HG03175 (cell line): ENCODE measurements at regions not wholly inside any gene's neighbourhood (a gene's known extent, or its start where the extent isn't known, plus 50 kb on each side); places are given as distances from the start of the nearest gene placed in this dataset.
A peak's percentile ranks its signal among the peaks of the same experiment; 100 is the strongest.

ENCODE experiments used
- ATAC-seq: cut with Tn5 transposase; IDR thresholded peaks from one replicate; pipeline ENCODE4 v1.9.1; 2021; ENCODE audit warnings: mild to moderate bottlenecking, moderate library complexity; ENCODE audit not compliant: unreplicated experiment

GRCh38 chr2:60652832-60653340 is 99.4 kb upstream of the BCL11A start:
- ATAC-seq: no peak

- ATAC-seq: no peak
Observed at GRCh38 chr2:60657673-60658072, 98.4 kb upstream of the PAPOLG start.

- no peak for ATAC-seq
Observed at GRCh38 chr2:60659026-60659425, 97.0 kb upstream of the PAPOLG start.

- no peak for ATAC-seq
Observed at GRCh38 chr2:60661073-60661738, 94.9 kb upstream of the PAPOLG start.

GRCh38 chr2:60662781-60663180 is 93.3 kb upstream of the PAPOLG start:
- no peak for ATAC-seq

GRCh38 chr2:60671966-60672365 is 84.1 kb upstream of the PAPOLG start:
- ATAC-seq: no peak

- peak; percentile 98 for ATAC-seq
Observed at GRCh38 chr2:60674524-60675165, 81.4 kb upstream of the PAPOLG start.

GRCh38 chr2:60675301-60675700 is 80.8 kb upstream of the PAPOLG start:
- no peak for ATAC-seq

- ATAC-seq: no peak
Observed at GRCh38 chr2:60676706-60677330, 79.2 kb upstream of the PAPOLG start.

- no peak for ATAC-seq
Observed at GRCh38 chr2:60677356-60677755, 78.7 kb upstream of the PAPOLG start.

GRCh38 chr2:60678551-60678950 is 77.5 kb upstream of the PAPOLG start:
- no peak for ATAC-seq

GRCh38 chr2:60679036-60679780 is 76.9 kb upstream of the PAPOLG start:
- no peak for ATAC-seq

- ATAC-seq: no peak
Observed at GRCh38 chr2:60693551-60693950, 62.5 kb upstream of the PAPOLG start.

- ATAC-seq: no peak
Observed at GRCh38 chr2:60695793-60696192, 60.3 kb upstream of the PAPOLG start.

- ATAC-seq: no peak
Observed at GRCh38 chr2:60699617-60700016, 56.5 kb upstream of the PAPOLG start.

GRCh38 chr2:60706021-60706420 is 50.0 kb upstream of the PAPOLG start:
- ATAC-seq: no peak
